ENCODE measurements at regions not wholly inside any gene's neighbourhood (a gene's known extent, or its start where the extent isn't known, plus 50 kb on each side); places are given as distances from the start of the nearest gene placed in this dataset.

GRCh38 chr14:25121337-25122129 is 71.6 kb upstream of the STXBP6 start:
- no peak overlapping the region for H2AFZ ChIP-seq (ENCODE audit: low read length)
- H3K27ac Mint-ChIP-seq = 0 out of 7 replicates have a peak overlapping the region, but pooled peaks of 1 of the 3 experiments have one; percentile 14
- no peaks in the 10 kb centered on the region for H4K20me1 ChIP-seq (ENCODE audit: control insufficient read depth, insufficient read depth, insufficient read length)
- no peak overlapping the region for H3K56ac ChIP-seq (ENCODE audit: insufficient read length, low read depth, low read length)
- WGBS (ENCODE audit: extremely low coverage, insufficient read length, low lambda C conversion rate) = no CpG with 5 or more reads among the region's 3 CpGs
- H2BK12ac ChIP-seq (ENCODE audit: insufficient read length, low read depth, low read length) = no peak overlapping the region
- no peak overlapping the region for H3K23ac ChIP-seq (ENCODE audit: insufficient read length, low read depth, low read length)
- no peak overlapping the region for H2AK5ac ChIP-seq (ENCODE audit: insufficient read length, low read length)
- H3K27me3 Mint-ChIP-seq (ENCODE audit: low read depth) = no peaks in the 10 kb centered on the region; the same call in 1 of the 2 replicates
- H3K36me3 Mint-ChIP-seq (ENCODE audit: insufficient read depth in 1 of 3, low read depth in 3 of 3) = no peaks in the 10 kb centered on the region
- no peak overlapping the region for H3K9ac ChIP-seq (ENCODE audit: extremely low read depth, insufficient read length, low read length)
- H4K8ac ChIP-seq (replicated peaks; ENCODE audit: insufficient read length, low read depth, low read length) = no peak overlapping the region
- H2BK120ac ChIP-seq (ENCODE audit: low read depth, low read length, poor library complexity, severe bottlenecking) = no peak overlapping the region
- no peaks in the 10 kb centered on the region for H3K79me2 ChIP-seq (ENCODE audit: insufficient read depth, low read length)
- no peak overlapping the region for H2BK5ac ChIP-seq (ENCODE audit: insufficient read length, low read length)
- no peak overlapping the region for H4K91ac ChIP-seq (ENCODE audit: insufficient read length, low read depth, low read length)
- H3K4me3 Mint-ChIP-seq = no peak overlapping the region
- DNase-seq = no peak
- H3T11ph ChIP-seq (ENCODE audit: low read length) = no peak overlapping the region
- TF ChIP-seq, protein P1, sequence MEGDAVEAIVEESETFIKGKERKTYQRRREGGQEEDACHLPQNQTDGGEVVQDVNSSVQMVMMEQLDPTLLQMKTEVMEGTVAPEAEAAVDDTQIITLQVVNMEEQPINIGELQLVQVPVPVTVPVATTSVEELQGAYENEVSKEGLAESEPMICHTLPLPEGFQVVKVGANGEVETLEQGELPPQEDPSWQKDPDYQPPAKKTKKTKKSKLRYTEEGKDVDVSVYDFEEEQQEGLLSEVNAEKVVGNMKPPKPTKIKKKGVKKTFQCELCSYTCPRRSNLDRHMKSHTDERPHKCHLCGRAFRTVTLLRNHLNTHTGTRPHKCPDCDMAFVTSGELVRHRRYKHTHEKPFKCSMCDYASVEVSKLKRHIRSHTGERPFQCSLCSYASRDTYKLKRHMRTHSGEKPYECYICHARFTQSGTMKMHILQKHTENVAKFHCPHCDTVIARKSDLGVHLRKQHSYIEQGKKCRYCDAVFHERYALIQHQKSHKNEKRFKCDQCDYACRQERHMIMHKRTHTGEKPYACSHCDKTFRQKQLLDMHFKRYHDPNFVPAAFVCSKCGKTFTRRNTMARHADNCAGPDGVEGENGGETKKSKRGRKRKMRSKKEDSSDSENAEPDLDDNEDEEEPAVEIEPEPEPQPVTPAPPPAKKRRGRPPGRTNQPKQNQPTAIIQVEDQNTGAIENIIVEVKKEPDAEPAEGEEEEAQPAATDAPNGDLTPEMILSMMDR (conservative IDR thresholded peaks at IDR 0.05) = no peak
- no peak overlapping the region for H3K14ac ChIP-seq (ENCODE audit: insufficient read depth, low read length)
- no peaks in the 10 kb centered on the region for H3K23me2 ChIP-seq (ENCODE audit: insufficient read length, low read depth, low read length, poor library complexity, severe bottlenecking)
- H3K4me1 ChIP-seq (ENCODE audit: insufficient read depth, low read length) = no peaks in the 10 kb centered on the region
- no peaks in the 10 kb centered on the region for H3K9me3 ChIP-seq (ENCODE audit: control insufficient read depth, low read depth, low read length)
- no peak overlapping the region for H3K4me2 ChIP-seq (ENCODE audit: insufficient read depth, insufficient read length, low read length)
- no peak overlapping the region for H2BK20ac ChIP-seq (ENCODE audit: low read depth, low read length, poor library complexity, severe bottlenecking)
- H4K5ac ChIP-seq (ENCODE audit: insufficient read length, low read depth, low read length) = no peak overlapping the region
- no peak overlapping the region for H3K27ac ChIP-seq (ENCODE audit: insufficient read length, low read depth, low read length)
- H3K9me3 Mint-ChIP-seq = no peaks in the 10 kb centered on the region
- H3K27me3 ChIP-seq (ENCODE audit: insufficient read depth, low read length) = no peaks in the 10 kb centered on the region
- no peak overlapping the region for H2BK15ac ChIP-seq (ENCODE audit: low read depth, low read length)
- H3K4me1 Mint-ChIP-seq = peaks cover 0 to 3% of the 10 kb centered on the region in 2 experiments; a peak in 1 of 4 replicates
- no peak overlapping the region for H3K18ac ChIP-seq (ENCODE audit: insufficient read length, low read depth, low read length)
- H3K79me1 ChIP-seq (ENCODE audit: insufficient read depth, low read depth, low read length, poor library complexity, severe bottlenecking) = no peaks in the 10 kb centered on the region
- no peak overlapping the region for H3K4ac ChIP-seq (ENCODE audit: low read depth, low read length)
